Activated naive CD4-positive, alpha-beta T cell treated with anti-CD3 and anti-CD28 coated beads, Interleukin-2, amount 50 U/mL, for 72 hours (primary cell): ENCODE measurements at regions not wholly inside any gene's neighbourhood (a gene's known extent, or its start where the extent isn't known, plus 50 kb on each side); places are given as distances from the start of the nearest gene placed in this dataset.

Experiments used
- ATAC-seq, 2 donors: fragments of 150-1000 bp; cut with Tn5 transposase; 2 replicates each; pipeline ENCODE4 v1.10.0; 2021; ENCODE audit warnings: mild to moderate bottlenecking in 2 of 2, moderate library complexity in 2 of 2
- DNase-seq, 2 donors: peaks; one replicate each; pipeline ENCODE4 v3.0.0; 2021 to 2022; ENCODE audit warnings: low spot score in 2 of 2
- H3K27ac Mint-ChIP-seq, 2 donors: one replicate each; pipeline ENCODE4 v1.8.0; 2022; ENCODE audit warnings: mild to moderate bottlenecking in 2 of 2, mixed read lengths in 2 of 2
- H3K36me3 Mint-ChIP-seq, 2 donors: one replicate each; pipeline ENCODE4 v1.8.0; 2022; ENCODE audit warnings: mixed read lengths in 2 of 2
- H3K9me3 Mint-ChIP-seq, 2 donors: one replicate each; pipeline ENCODE4 v1.8.0; 2022; ENCODE audit warnings: mixed read lengths in 2 of 2

DNA sequence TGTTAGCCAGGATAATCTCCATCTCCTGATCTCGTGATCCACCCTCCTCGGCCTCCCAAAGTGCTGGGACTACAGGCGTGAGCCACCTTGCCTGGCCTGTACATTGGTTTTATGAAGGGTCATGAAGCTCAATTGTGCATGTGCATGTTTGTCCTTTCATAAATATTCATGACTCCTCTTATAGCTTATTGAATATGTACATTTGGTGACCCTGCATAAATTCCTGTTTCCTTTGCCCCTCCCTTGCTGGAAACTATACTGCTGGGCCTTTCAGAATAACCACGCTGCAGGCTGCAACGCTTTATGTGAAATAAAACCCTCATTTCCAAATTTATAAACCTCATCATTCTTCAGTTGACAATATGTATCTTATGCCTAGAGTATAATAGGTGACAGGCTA is 978.0 kb upstream of the LCORL start:
- Mint-ChIP-seq H3K9me3 (peaks cover 14 to 22% of the 10 kb centered on the region in 2 donors), H3K36me3 (no peaks in the 10 kb centered on the region), H3K27ac (no peak overlapping the region)
- DNase-seq (no peak), ATAC-seq (no peak)

DNA sequence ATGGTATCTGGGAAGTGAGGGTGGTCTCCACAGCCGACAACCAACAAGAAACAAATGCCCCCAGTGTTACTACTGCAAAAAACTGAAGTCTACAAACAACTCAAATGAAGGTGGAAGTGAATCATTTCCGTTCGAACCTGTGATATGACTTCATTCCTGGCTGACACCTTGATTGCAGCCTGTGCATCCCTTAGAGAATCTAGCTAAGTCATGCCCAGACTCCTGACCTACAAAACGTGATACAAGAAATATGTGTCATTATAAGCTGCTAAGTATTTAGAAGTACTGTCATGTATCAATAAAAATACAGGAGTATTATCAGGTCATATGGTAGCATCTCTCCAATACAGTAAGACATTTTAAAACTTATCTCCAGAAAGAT is 959.7 kb upstream of the LCORL start:
- H3K9me3 Mint-ChIP-seq = peaks cover 15 to 16% of the 10 kb centered on the region in 2 donors
- no peak for ATAC-seq
- no peaks in the 10 kb centered on the region for H3K36me3 Mint-ChIP-seq
- H3K27ac Mint-ChIP-seq = no peak overlapping the region
- DNase-seq = no peak

DNA sequence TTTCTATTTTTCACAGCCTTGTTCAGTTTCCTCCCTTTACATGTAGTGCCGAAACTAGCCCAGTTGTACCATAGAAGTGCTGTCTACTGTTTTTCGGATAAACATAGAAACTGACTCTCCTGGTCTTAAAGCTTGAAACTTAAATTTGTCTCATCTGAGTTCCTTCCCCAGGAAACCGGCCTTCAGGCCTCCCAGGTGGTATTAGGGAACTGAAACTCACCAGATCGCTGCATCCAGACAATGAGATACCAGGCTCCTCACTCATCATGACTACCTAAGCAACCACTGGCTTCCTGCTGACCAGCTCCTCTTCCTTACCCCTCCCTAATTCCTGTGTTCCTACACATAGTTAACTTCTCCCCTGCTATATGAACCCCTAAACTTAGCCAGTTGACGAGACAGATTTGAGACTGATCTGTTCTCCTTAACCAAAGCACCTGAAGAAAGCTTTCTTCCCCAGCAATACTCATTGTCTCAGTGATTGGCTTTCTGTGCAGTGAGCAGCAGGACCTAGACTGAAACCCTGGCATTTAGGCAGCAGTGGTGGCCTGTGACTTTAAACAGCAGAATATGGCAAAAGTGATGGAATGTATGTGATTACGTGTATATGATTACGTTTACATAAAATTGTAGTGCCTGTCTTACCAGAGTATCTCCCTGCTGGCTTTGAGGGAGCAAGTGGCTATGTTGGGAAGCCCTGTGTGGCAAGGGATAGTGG is 959.1 kb upstream of the LCORL start:
- H3K9me3 Mint-ChIP-seq = peaks cover 15 to 16% of the 10 kb centered on the region in 2 donors
- no peak overlapping the region for H3K27ac Mint-ChIP-seq
- ATAC-seq (no peak), DNase-seq (no peak)
- no peaks in the 10 kb centered on the region for H3K36me3 Mint-ChIP-seq

DNA sequence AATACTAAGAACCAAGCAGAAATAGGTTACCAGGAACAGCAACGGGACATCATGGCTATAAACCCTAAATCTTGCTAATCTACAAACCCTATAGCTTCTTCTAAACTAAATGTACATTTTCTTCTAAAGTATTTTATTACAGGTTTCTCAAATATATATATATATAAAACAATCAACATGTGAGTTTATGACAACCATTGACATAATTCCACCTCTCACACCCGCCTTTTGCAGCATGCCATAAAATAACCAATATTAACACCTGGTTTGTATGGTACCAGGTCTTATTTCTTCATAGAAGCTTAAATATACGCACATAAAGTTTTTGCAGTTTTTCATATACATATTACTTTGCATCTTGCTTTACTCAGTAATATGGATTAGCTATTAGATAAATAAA is 955.3 kb upstream of the LCORL start:
- ATAC-seq = no peak
- Mint-ChIP-seq H3K36me3 (peaks cover 0 to 2% of the 10 kb centered on the region in 2 donors), H3K27ac (no peak overlapping the region), H3K9me3 (peaks cover 6% of the 10 kb centered on the region in 2 donors)
- no peak for DNase-seq

DNA sequence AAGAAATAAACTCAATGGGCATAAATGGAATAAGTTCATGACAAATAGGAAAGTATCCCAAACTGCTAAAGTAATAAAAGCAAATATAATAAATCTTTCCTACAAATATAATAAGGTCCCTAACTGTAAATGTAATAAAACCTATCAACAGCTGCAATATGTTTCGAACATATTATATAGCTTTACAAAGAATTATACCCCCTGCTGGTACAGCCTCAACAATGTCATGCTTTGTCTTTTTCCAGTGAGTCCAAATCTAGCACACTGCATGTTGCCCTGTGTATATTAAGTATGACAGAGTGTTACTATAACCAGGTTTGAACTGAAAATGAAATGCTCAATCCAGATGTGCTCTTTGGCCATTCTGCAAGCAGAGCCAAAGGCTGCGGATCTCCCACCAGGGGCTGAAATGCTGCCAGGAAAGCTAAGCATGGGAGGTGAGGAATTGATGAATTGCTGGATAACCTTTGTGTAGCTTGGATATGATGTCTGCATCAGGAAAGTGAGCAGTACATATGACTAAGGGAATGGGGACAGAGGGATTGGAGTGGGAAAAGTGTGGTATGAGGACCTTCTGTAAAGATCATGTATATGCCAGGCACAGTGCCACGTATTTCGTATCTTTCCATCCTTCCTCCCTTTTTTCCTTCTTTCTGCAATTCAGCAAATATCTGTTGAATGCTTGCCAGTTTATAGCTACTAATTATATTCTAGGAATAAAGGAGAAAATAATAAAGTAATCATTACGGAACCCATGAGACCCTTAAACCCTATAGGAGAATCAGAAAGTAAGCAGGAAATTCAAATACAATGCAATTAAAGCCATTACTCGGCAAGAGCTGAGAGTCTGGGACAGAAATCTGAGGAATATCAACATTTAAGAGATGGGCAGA is 954.6 kb upstream of the LCORL start:
- H3K36me3 Mint-ChIP-seq = peaks cover 0 to 5% of the 10 kb centered on the region in 2 donors
- H3K27ac Mint-ChIP-seq = no peak overlapping the region
- DNase-seq = no peak
- H3K9me3 Mint-ChIP-seq = peaks cover 6 to 12% of the 10 kb centered on the region in 2 donors
- ATAC-seq = no peak

DNA sequence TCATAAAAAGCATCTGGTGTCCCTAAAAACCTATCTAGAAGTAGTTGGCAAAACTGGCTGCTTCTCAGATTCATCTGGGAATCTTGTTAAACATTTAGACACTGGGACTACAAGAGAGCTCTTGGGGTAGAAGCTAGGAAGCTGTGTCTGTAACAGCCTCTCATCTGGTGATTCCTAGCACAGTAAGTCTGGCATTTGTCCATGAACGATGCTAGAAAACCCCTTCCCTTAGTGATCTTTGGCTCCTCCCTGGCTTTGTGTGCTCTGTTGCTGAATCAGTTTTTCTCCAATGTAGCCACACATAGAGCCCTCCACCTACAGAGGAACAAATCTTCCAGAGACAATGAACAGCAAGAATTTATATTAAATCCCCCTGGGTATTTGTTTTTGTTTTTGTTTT is 951.7 kb upstream of the LCORL start:
- H3K9me3 Mint-ChIP-seq = peaks cover 4 to 15% of the 10 kb centered on the region in 2 donors
- peaks cover 0 to 5% of the 10 kb centered on the region in 2 donors for H3K36me3 Mint-ChIP-seq
- no peak for ATAC-seq
- H3K27ac Mint-ChIP-seq = no peak overlapping the region
- DNase-seq = no peak

DNA sequence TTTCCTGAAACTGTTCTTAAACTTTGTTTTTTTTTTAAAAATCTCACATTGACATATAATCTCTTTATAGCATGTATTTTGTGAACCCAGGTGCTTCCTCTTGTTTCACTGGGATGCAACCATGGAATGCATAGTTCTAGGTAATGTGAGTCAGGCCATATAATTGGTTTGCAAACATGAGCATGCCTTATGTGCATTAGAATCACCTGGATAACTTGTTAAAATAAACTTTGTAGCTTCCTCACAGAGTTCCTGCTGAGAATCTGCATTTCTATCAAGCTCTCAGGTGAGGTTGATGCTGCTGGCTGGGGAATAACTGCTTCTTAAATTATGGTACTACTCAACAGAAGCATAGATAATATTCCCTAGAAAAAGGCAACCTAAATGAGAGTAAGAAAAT is 940.3 kb upstream of the LCORL start:
- Mint-ChIP-seq H3K9me3 (peaks cover 24 to 28% of the 10 kb centered on the region in 2 donors), H3K36me3 (no peaks in the 10 kb centered on the region), H3K27ac (no peak overlapping the region)
- DNase-seq = no peak
- no peak for ATAC-seq

DNA sequence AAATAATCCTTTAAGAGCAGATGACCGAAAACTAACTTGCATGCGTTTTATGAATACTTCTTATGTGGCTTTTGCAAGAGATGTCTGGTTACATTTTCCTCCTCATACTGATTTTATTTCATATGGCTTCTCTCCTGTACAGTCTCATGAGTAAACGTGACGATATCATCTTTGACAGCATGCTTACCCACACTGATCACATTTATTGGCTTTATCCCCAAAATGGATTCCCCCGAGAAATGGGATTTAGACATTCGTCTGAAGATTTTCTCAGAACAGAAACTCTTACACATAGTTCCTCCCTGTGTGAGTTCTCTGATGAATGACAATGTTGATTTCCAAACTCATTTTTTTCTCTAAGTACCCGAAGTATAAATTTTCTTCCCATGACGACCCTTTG is 939.7 kb upstream of the LCORL start:
- H3K36me3 Mint-ChIP-seq = no peaks in the 10 kb centered on the region
- DNase-seq (no peak), ATAC-seq (no peak)
- peaks cover 26 to 30% of the 10 kb centered on the region in 2 donors for H3K9me3 Mint-ChIP-seq
- no peak overlapping the region for H3K27ac Mint-ChIP-seq

DNA sequence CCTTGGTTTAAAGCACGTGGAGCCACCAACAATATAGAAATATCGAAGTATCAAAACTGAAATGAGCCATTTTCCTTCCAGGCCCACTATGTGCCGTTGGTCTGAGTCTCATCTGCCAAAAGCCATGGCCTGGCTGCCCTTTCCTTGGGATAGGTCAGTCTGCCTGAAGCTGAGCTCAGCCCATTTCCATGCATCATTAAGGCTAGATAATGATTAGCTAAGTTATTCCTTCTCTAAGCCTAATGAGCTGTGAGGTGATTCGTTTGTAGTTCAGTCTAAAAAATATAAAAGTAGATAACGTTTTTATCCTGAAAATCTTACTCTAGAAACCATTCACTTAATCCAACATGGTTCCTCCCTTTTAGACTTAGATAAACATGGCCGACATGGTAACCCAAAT is 936.2 kb upstream of the LCORL start:
- no peak overlapping the region for H3K27ac Mint-ChIP-seq
- no peak for DNase-seq
- H3K9me3 Mint-ChIP-seq = peaks cover 35 to 38% of the 10 kb centered on the region in 2 donors
- ATAC-seq = no peak
- H3K36me3 Mint-ChIP-seq = no peaks in the 10 kb centered on the region

DNA sequence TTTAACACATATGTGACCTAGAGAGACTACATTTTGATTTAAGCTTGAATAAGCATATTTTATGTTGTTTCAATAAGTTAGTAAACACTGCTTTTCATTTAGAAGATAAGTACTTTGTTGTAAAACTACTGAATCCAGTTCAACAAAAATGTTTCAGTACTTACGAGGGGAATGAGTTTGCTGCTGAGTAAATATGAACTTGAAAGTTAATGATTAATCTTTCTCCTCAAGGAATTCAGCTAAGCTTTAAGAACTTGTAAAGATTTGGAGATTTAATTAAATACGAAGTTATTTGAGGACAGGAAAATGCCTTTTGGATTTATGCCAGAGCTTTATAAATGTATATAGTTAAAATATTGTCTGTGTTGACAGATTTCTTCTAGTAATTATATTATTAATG is 933.0 kb upstream of the LCORL start:
- DNase-seq = no peak
- Mint-ChIP-seq H3K27ac (no peak overlapping the region), H3K9me3 (peaks cover 28 to 30% of the 10 kb centered on the region in 2 donors), H3K36me3 (no peaks in the 10 kb centered on the region)
- no peak for ATAC-seq

DNA sequence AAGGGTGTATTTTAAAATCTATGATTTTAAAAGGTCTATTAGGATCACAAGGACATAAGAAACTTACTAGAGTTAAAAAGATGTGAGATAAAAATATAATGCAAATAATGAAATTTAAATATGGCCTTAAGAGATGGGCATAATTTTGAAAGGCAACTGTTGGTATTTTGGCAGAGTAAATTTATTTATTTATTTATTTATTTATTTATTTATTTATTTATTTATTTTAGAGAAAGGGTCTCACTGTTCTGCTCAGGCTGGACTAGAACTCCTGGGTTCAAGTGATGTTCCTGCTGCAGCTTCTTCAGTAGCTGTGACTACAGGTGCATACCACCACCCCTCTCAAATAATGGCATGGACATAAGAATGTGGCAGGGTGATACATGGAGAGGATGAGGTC is 932.1 kb upstream of the LCORL start:
- no peak for DNase-seq
- H3K9me3 Mint-ChIP-seq = peaks cover 22 to 24% of the 10 kb centered on the region in 2 donors
- no peak for ATAC-seq
- H3K27ac Mint-ChIP-seq = no peak overlapping the region
- H3K36me3 Mint-ChIP-seq = no peaks in the 10 kb centered on the region

DNA sequence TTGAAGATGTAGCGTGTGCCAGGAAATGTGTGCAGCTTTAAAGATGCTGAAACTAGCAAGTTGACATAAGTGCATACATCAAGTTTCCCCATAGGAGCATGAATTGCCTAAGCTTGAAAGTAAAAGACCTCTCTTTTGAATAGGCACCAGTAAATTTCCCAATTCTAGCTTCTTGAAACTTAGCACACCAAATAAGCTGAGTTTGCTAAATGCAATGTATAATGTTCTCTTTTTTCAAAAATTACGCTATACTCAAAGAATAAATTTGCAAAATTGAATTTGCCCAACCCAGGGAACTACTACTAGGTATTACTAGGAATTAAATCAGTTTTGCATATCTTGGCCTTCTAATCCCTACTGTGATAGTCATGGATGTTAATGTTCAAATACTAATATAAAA is 923.9 kb upstream of the LCORL start:
- peaks cover 0 to 4% of the 10 kb centered on the region in 2 donors for H3K36me3 Mint-ChIP-seq
- no peak for ATAC-seq
- DNase-seq = no peak
- peaks cover 5 to 7% of the 10 kb centered on the region in 2 donors for H3K9me3 Mint-ChIP-seq
- no peak overlapping the region for H3K27ac Mint-ChIP-seq

DNA sequence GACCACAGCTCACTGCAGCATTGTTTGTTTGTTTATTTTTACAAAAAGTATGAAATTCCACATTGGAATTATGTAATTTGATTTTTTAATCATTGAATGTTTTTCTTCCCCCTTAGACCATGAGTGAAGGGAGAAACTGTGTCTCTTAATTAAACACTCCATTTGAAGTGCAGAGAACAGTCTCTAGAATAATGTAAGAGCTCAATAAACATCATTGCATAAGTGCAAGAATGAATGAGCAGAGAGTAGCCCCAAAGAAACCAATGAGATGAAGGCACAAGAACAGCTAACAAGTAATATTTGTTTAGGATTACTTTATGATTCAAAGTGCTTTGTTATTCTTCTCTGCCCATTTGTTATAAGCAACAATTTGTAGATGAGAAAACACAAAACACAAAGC is 921.3 kb upstream of the LCORL start:
- Mint-ChIP-seq H3K9me3 (peaks cover 17 to 20% of the 10 kb centered on the region in 2 donors), H3K36me3 (peaks cover 0 to 8% of the 10 kb centered on the region in 2 donors), H3K27ac (no peak overlapping the region)
- ATAC-seq (no peak), DNase-seq (no peak)

DNA sequence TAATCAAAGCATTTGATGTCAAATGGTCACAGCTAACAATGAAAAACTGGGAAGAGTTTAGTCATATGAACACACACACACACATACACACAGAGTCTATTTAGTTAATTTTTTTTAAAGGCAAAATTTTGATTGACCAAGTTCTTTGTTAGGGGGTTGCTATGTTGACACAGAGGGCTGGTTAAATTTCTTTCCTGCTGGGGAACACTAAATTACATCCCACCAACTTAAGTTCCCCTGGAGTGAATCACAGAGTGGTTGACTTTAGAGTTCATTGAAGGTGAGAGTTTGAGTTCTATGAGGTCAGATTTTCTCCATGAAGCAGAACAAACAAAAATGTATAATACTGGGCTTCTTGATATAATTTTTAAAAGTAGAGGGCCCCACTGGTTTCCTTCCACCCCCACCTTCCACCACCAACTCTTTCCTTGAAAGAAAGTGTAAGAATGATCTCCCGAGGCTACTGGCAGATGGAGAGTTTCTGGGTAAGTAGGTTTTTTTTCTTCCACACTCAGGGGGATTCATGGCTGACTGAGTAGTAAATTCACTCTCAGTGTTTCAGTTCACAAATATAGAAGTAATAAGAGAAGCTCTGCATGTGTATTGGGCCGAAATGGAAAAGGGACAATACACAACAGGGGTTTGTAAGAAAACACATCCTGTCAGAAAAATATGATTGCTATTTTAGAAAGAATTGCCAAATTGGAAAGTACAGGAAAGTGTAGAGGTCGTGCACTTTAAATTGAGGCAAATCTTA is 917.0 kb upstream of the LCORL start:
- no peak for ATAC-seq
- Mint-ChIP-seq H3K27ac (no peak overlapping the region), H3K9me3 (peaks cover 32 to 36% of the 10 kb centered on the region in 2 donors)

DNA sequence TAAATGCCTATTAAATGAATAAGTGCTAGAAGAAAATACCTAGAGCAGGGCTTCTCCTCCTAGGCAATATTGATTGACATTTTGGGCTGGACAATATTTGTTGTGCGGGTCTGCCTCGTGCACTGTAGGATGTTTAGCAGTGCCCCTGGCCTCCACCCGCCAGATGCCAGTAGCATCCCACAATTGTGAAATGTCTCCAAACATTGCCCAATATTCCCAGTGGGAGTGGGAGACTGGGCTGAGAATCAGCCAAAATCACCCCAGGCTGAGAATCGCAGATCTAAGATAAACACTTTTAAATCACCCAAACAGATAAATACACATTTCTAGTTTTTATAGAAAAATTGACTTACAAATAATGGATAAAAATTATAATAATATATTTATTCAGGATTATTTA is 916.2 kb upstream of the LCORL start:
- Mint-ChIP-seq H3K9me3 (peaks cover 28 to 38% of the 10 kb centered on the region in 2 donors), H3K27ac (no peak overlapping the region), H3K36me3 (peaks cover 0 to 10% of the 10 kb centered on the region in 2 donors)
- DNase-seq (no peak), ATAC-seq (no peak)

More for the DNA sequence above, 917.0 kb upstream of the LCORL start:
- H3K36me3 Mint-ChIP-seq = peaks cover 0 to 10% of the 10 kb centered on the region in 2 donors
- DNase-seq = no peak

DNA sequence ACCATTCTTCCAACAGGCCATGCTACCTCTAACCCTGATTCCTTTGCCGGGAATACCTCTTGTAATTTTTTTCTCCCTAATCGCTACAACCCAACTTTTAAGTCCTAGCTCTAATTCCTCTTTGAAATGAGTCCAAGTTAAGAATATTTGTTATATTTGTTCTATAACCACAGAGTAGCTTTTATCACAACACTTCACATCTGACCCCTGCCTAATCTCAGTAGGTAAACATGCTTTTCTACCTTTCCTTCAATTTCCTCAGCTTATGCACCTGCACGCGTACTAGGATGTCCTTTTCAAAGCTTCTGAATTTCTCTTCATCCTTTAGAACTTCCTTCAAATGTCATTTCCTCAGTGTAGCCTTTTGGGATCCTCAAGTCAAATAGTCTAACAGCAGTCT is 915.5 kb upstream of the LCORL start:
- peaks cover 0 to 10% of the 10 kb centered on the region in 2 donors for H3K36me3 Mint-ChIP-seq
- no peak overlapping the region for H3K27ac Mint-ChIP-seq
- DNase-seq (no peak), ATAC-seq (no peak)
- peaks cover 26 to 38% of the 10 kb centered on the region in 2 donors for H3K9me3 Mint-ChIP-seq
